ENCODE measurements at regions not wholly inside any gene's neighbourhood (a gene's known extent, or its start where the extent isn't known, plus 50 kb on each side); places are given as distances from the start of the nearest gene placed in this dataset.

DNA sequence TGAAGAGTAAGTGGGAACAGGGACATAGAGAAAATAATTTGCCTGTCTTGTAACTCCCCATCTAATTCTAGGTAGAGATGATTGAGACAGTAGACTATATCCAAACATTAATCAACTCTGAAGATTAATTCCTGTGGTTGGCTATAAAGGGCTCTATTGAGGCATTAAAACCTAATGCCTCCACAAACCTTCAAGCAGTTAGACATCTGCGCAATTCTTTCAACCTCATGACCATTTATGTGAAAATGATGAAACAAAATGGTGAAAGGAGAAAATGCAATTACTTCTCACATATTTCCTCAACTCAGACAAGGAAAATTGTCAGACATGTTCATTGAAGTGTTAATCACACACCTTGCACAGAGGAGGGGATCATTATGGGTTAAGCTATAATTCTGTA lies 164.5 kb upstream of the MYT1L start:
- DNase-seq (ENCODE audit: low spot score in 2 of 2), result no peak
- Mint-ChIP-seq H3K27me3 (peaks cover 1% of the 10 kb centered on the region), H3K9me3 (peaks cover 13% of the 10 kb centered on the region), H3K27ac (ENCODE audit: low read depth) (no peak overlapping the region), H3K4me1 (no peaks in the 10 kb centered on the region), H3K36me3 (ENCODE audit: insufficient read depth) (no peaks in the 10 kb centered on the region), H3K4me3 (no peak overlapping the region)
- ATAC-seq (replicated peaks; ENCODE audit: extremely low read depth, poor library complexity, severe bottlenecking), result no peak

- DNase-seq (ENCODE audit: low spot score in 2 of 2), result no peak
- Mint-ChIP-seq H3K27ac (ENCODE audit: low read depth) (no peak overlapping the region), H3K9me3 (peaks cover 18% of the 10 kb centered on the region), H3K4me1 (no peaks in the 10 kb centered on the region), H3K27me3 (peaks cover 8% of the 10 kb centered on the region), H3K4me3 (no peak overlapping the region), H3K36me3 (ENCODE audit: insufficient read depth) (no peaks in the 10 kb centered on the region)
- no peak for ATAC-seq (replicated peaks; ENCODE audit: extremely low read depth, poor library complexity, severe bottlenecking)
These were observed 162.4 kb upstream of the MYT1L start for GRCh38 chr2:2493496-2493895.

DNA sequence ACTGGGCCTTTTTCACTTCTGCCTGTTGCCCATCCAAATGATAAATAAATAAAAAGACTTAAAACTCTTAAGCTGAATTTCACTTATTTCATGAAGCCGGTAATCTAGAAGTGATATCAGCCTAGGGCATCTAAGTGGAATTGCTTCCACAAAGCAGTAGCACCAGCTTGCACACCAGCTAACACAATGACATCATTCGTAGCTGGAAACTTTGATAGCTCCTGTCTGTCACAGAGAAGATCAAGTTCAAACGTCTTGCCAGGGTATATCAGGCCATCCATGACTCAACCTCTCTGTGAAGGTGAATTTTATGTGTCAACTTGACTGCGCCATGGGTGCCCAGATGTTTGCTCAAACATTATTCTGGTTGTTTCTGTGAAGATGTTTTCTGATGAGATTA lies 161.7 kb upstream of the MYT1L start:
- no peak for DNase-seq (ENCODE audit: low spot score in 2 of 2)
- Mint-ChIP-seq H3K27ac (ENCODE audit: low read depth) (no peak overlapping the region), H3K9me3 (peaks cover 18% of the 10 kb centered on the region), H3K27me3 (peaks cover 8% of the 10 kb centered on the region), H3K4me3 (no peak overlapping the region), H3K36me3 (ENCODE audit: insufficient read depth) (no peaks in the 10 kb centered on the region), H3K4me1 (no peaks in the 10 kb centered on the region)
- ATAC-seq (replicated peaks; ENCODE audit: extremely low read depth, poor library complexity, severe bottlenecking), result no peak

DNA sequence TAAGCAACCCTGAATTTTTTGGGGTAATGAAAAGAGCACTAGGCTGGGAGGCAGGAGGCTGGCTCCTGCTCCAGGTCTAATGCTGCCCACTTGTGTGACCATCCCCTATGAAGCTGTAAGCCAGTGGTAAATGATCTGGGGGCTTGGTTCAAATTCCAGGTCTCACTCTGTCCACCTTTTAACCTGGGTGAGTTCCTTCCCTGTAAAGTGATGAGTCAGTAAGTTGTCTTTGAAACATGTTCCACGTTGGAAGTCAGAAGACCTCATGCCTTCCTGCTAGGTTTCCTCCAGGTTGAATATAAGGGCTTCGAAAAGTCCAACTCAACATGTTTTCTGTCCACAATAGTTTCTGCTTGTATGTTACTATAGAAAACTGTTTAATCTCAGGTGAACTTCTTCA lies 160.9 kb upstream of the MYT1L start:
- no peaks in the 10 kb centered on the region for H3K36me3 Mint-ChIP-seq (ENCODE audit: insufficient read depth)
- peaks cover 18% of the 10 kb centered on the region for H3K9me3 Mint-ChIP-seq
- H3K27me3 Mint-ChIP-seq, result peaks cover 8% of the 10 kb centered on the region
- no peak overlapping the region for H3K4me3 Mint-ChIP-seq
- ATAC-seq (replicated peaks; ENCODE audit: extremely low read depth, poor library complexity, severe bottlenecking), result no peak
- no peak overlapping the region for H3K27ac Mint-ChIP-seq (ENCODE audit: low read depth)
- no peak for DNase-seq (ENCODE audit: low spot score in 2 of 2)
- H3K4me1 Mint-ChIP-seq, result no peaks in the 10 kb centered on the region

DNA sequence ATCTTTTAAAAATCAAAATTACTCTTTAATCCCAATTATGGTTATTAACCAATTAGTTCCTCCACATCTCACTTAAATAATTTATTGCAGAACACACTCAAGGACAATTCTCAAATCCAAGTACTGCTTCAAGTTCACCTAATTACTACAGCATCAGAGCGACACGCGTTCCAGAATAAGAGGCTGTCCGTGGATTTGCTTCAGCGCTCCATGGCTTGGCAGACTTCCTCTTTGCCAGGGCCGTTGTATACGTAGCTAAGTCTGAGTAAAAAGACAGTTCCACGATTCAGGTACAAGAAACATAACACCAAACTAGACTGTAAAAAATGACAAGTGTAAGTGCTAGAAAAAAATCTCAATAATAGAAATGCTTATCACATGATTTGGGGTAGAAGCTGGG lies 153.2 kb upstream of the MYT1L start:
- ATAC-seq (replicated peaks; ENCODE audit: extremely low read depth, poor library complexity, severe bottlenecking), result no peak
- no peak overlapping the region for H3K27ac Mint-ChIP-seq (ENCODE audit: low read depth)
- H3K27me3 Mint-ChIP-seq, result no peaks in the 10 kb centered on the region
- H3K36me3 Mint-ChIP-seq (ENCODE audit: insufficient read depth), result no peaks in the 10 kb centered on the region
- H3K4me1 Mint-ChIP-seq, result no peaks in the 10 kb centered on the region
- no peak overlapping the region for H3K4me3 Mint-ChIP-seq
- H3K9me3 Mint-ChIP-seq, result no peaks in the 10 kb centered on the region
- DNase-seq (ENCODE audit: low spot score in 2 of 2), result no peak

- Mint-ChIP-seq H3K9me3 (no peaks in the 10 kb centered on the region), H3K27ac (ENCODE audit: low read depth) (no peak overlapping the region), H3K36me3 (ENCODE audit: insufficient read depth) (no peaks in the 10 kb centered on the region), H3K4me1 (no peaks in the 10 kb centered on the region), H3K4me3 (no peak overlapping the region), H3K27me3 (no peaks in the 10 kb centered on the region)
- ATAC-seq (replicated peaks; ENCODE audit: extremely low read depth, poor library complexity, severe bottlenecking), result no peak
- no peak for DNase-seq (ENCODE audit: low spot score in 2 of 2)
These were observed 151.8 kb upstream of the MYT1L start for GRCh38 chr2:2482851-2483250.

DNA sequence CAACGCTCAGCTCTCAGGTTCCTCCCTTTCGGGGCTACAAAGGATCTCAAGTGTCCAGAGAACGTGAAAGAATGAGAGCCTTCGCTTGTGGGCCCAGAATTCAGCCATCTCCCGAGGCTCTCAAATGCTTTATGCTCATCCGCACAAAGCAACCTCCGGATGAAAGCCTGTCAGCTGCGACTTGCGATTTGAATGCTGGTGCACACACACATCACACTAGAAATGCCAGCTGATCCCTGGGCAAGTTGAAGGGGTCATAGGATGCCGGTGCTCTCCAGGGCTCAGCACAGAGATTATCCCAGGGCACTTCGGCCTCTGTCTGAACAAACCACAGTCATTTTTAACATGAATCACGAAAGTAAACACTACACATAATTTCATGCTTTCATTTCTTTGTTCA lies 141.8 kb upstream of the MYT1L start:
- Mint-ChIP-seq H3K27me3 (no peaks in the 10 kb centered on the region), H3K9me3 (no peaks in the 10 kb centered on the region), H3K27ac (ENCODE audit: low read depth) (no peak overlapping the region), H3K36me3 (ENCODE audit: insufficient read depth) (no peaks in the 10 kb centered on the region), H3K4me3 (no peak overlapping the region), H3K4me1 (no peaks in the 10 kb centered on the region)
- no peak for DNase-seq (ENCODE audit: low spot score in 2 of 2)
- no peak for ATAC-seq (replicated peaks; ENCODE audit: extremely low read depth, poor library complexity, severe bottlenecking)

DNA sequence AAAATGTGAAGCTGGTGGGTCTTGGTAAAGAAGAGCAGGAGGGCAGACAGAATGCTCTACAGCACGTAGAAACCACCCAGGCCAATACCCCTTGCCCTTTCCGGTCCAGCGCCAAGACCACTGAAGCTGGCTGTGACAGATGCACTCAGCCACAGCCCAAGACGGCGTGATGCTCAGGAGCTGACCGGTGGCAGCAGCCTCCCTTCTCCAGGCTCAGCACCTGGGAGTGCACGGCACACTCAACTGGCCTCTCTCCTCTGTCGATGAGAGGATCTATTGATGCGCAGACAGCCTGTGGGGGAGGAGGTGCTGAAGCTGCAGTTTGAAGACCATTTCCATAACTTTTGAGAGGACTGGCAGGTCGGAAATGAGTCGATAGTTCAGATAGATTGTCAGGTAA lies 141.0 kb upstream of the MYT1L start:
- H3K9me3 Mint-ChIP-seq, result no peaks in the 10 kb centered on the region
- DNase-seq (ENCODE audit: low spot score in 2 of 2) (no peak), ATAC-seq (replicated peaks; ENCODE audit: extremely low read depth, poor library complexity, severe bottlenecking) (no peak)
- H3K36me3 Mint-ChIP-seq (ENCODE audit: insufficient read depth), result no peaks in the 10 kb centered on the region
- H3K27me3 Mint-ChIP-seq, result no peaks in the 10 kb centered on the region
- no peak overlapping the region for H3K4me3 Mint-ChIP-seq
- H3K27ac Mint-ChIP-seq (ENCODE audit: low read depth), result no peak overlapping the region
- no peaks in the 10 kb centered on the region for H3K4me1 Mint-ChIP-seq

DNA sequence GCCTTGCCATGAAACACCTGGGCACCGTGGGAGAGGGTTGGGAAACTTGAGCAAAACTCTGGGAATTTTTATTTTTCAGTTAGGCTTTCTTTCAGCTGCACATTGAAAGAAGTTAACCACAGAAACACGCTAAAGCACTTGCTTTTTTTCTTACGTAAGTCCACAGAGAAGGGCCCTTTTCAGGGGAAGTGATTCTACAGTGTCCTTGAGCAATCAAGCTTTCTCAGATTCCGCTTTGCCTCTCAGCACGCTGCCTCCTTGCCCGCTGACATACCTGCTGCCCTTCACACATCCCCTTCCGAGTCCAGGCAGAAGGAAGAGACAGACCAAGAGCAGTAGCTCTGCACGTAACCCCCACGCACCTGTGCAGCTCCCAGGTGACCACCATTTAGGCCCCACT lies 135.5 kb upstream of the MYT1L start:
- Mint-ChIP-seq H3K36me3 (ENCODE audit: insufficient read depth) (no peaks in the 10 kb centered on the region), H3K27me3 (no peaks in the 10 kb centered on the region), H3K4me3 (no peak overlapping the region), H3K9me3 (peaks cover 5% of the 10 kb centered on the region), H3K4me1 (no peaks in the 10 kb centered on the region), H3K27ac (ENCODE audit: low read depth) (no peak overlapping the region)
- ATAC-seq (replicated peaks; ENCODE audit: extremely low read depth, poor library complexity, severe bottlenecking) (no peak), DNase-seq (ENCODE audit: low spot score in 2 of 2) (no peak)

- Mint-ChIP-seq H3K36me3 (ENCODE audit: insufficient read depth) (no peaks in the 10 kb centered on the region), H3K4me3 (no peak overlapping the region), H3K27me3 (no peaks in the 10 kb centered on the region), H3K9me3 (peaks cover 5% of the 10 kb centered on the region), H3K4me1 (no peaks in the 10 kb centered on the region), H3K27ac (ENCODE audit: low read depth) (no peak overlapping the region)
- DNase-seq (ENCODE audit: low spot score in 2 of 2) (no peak), ATAC-seq (replicated peaks; ENCODE audit: extremely low read depth, poor library complexity, severe bottlenecking) (no peak)
These were observed 133.6 kb upstream of the MYT1L start for GRCh38 chr2:2464643-2465042.

GRCh38 chr2:2464094-2464493 lies 133.0 kb upstream of the MYT1L start:
- Mint-ChIP-seq H3K27me3 (no peaks in the 10 kb centered on the region), H3K27ac (ENCODE audit: low read depth) (no peak overlapping the region), H3K9me3 (peaks cover 5% of the 10 kb centered on the region), H3K36me3 (ENCODE audit: insufficient read depth) (no peaks in the 10 kb centered on the region), H3K4me3 (no peak overlapping the region), H3K4me1 (no peaks in the 10 kb centered on the region)
- DNase-seq (ENCODE audit: low spot score in 2 of 2) (no peak), ATAC-seq (replicated peaks; ENCODE audit: extremely low read depth, poor library complexity, severe bottlenecking) (no peak)

- H3K36me3 Mint-ChIP-seq (ENCODE audit: insufficient read depth), result no peaks in the 10 kb centered on the region
- no peak for ATAC-seq (replicated peaks; ENCODE audit: extremely low read depth, poor library complexity, severe bottlenecking)
- no peaks in the 10 kb centered on the region for H3K4me1 Mint-ChIP-seq
- no peak overlapping the region for H3K4me3 Mint-ChIP-seq
- no peak for DNase-seq (ENCODE audit: low spot score in 2 of 2)
- no peak overlapping the region for H3K27ac Mint-ChIP-seq (ENCODE audit: low read depth)
- H3K9me3 Mint-ChIP-seq, result no peaks in the 10 kb centered on the region
- no peaks in the 10 kb centered on the region for H3K27me3 Mint-ChIP-seq
These were observed 125.6 kb upstream of the MYT1L start for GRCh38 chr2:2456721-2457120.

DNA sequence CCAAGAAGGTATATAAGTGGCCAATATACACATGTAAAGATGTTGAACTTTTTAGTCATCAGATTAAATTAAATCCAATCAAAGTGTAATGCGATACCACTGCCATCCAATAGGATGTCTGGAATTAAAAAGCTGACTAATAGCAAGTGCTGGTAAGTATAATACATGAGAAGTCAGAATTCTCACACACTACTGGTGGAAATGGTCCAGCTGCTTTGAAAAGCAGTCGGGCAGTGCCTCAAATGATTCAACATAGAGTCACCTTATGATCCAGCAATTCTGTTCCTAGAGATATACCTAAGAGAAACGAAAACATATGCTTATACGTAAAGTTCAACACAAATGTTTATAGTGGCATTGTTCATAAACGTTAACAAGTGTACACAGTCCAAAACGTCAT lies 124.1 kb upstream of the MYT1L start:
- H3K36me3 Mint-ChIP-seq (ENCODE audit: insufficient read depth), result no peaks in the 10 kb centered on the region
- H3K27me3 Mint-ChIP-seq, result no peaks in the 10 kb centered on the region
- no peak overlapping the region for H3K27ac Mint-ChIP-seq (ENCODE audit: low read depth)
- no peak overlapping the region for H3K4me3 Mint-ChIP-seq
- ATAC-seq (replicated peaks; ENCODE audit: extremely low read depth, poor library complexity, severe bottlenecking) (no peak), DNase-seq (ENCODE audit: low spot score in 2 of 2) (no peak)
- H3K4me1 Mint-ChIP-seq, result no peaks in the 10 kb centered on the region
- peaks cover 8% of the 10 kb centered on the region for H3K9me3 Mint-ChIP-seq

GRCh38 chr2:2452961-2453360 lies 121.9 kb upstream of the MYT1L start:
- no peaks in the 10 kb centered on the region for H3K36me3 Mint-ChIP-seq (ENCODE audit: insufficient read depth)
- DNase-seq (ENCODE audit: low spot score in 2 of 2) (no peak), ATAC-seq (replicated peaks; ENCODE audit: extremely low read depth, poor library complexity, severe bottlenecking) (no peak)
- no peaks in the 10 kb centered on the region for H3K4me1 Mint-ChIP-seq
- H3K27me3 Mint-ChIP-seq, result no peaks in the 10 kb centered on the region
- H3K27ac Mint-ChIP-seq (ENCODE audit: low read depth), result no peak overlapping the region
- peaks cover 11% of the 10 kb centered on the region for H3K9me3 Mint-ChIP-seq
- H3K4me3 Mint-ChIP-seq, result no peak overlapping the region
